H1 (cell line): ENCODE measurements at regions not wholly inside any gene's neighbourhood (a gene's known extent, or its start where the extent isn't known, plus 50 kb on each side); places are given as distances from the start of the nearest gene placed in this dataset.

Experiments
- CTCF ChIA-PET: fragments of 300-600 bp; sonication (Branson Sonifier 250); formaldehyde crosslinking; loops from one replicate; lab custom pipeline; 2021; ENCODE audit not compliant: partially characterized antibody; lab: Charles Lee
- POLR2A ChIA-PET: fragments of 300-600 bp; sonication (Branson Sonifier 250); formaldehyde crosslinking; loops from one replicate; lab custom pipeline; 2021; ENCODE audit warnings: inconsistent platforms; ENCODE audit not compliant: partially characterized antibody; lab: Charles Lee
- DNase-seq, 2 experiments: peaks; one replicate each; pipeline versions ENCODE4 v3.0.0 to v3.0.0-alpha.2; 2010 to 2022; ENCODE audit warnings: low spot score in 2 of 2, low read depth in 1 of 2, mixed read lengths in 1 of 2
- FAIRE-seq: peaks from 2 replicates; lab custom pipeline; 2011; peaks lifted over from hg19 to GRCh38; lab: Jason Lieb, UNC
- H2AFZ ChIP-seq: 2 replicates; pipeline ENCODE4 v1.8.1; 2012; ENCODE audit warnings: low read length, inconsistent platforms
- H2AK5ac ChIP-seq: 2 replicates; pipeline ENCODE4 v1.6.1; 2013; ENCODE audit warnings: low read depth, low read length
- H2BK120ac ChIP-seq: replicated peaks from 2 replicates; pipeline ENCODE3; 2013; ENCODE audit warnings: low read depth, low read length, inconsistent platforms
- H2BK12ac ChIP-seq: 2 replicates; pipeline ENCODE4 v1.6.1; 2013; ENCODE audit warnings: low read depth, low read length
- H2BK15ac ChIP-seq: 2 replicates; pipeline ENCODE4 v1.6.1; 2013; ENCODE audit warnings: low read length
- H2BK20ac ChIP-seq: 2 replicates; pipeline ENCODE4 v1.6.1; 2013; ENCODE audit warnings: low read length
- H2BK5ac ChIP-seq: 2 replicates; pipeline ENCODE4 v1.6.1; 2013; ENCODE audit warnings: low read depth, low read length
- H3K14ac ChIP-seq: 2 replicates; pipeline ENCODE4 v1.6.1; 2013; ENCODE audit warnings: inconsistent platforms; ENCODE audit not compliant: insufficient read length
- H3K18ac ChIP-seq: 2 replicates; pipeline ENCODE4 v1.6.1; 2013; ENCODE audit warnings: low read length; ENCODE audit errors: extremely low read depth
- H3K23ac ChIP-seq: 2 replicates; pipeline ENCODE4 v1.6.1; 2013; ENCODE audit warnings: inconsistent platforms; ENCODE audit not compliant: insufficient read length
- H3K23me2 ChIP-seq: 2 replicates; pipeline ENCODE4 v1.6.1; 2013; ENCODE audit warnings: low read depth, low read length
- H3K27ac ChIP-seq: 2 replicates; pipeline ENCODE4 v1.6.1; 2011; ENCODE audit warnings: low read depth, low read length, inconsistent platforms
- H3K27me3 ChIP-seq, 4 experiments: replicated peaks in 1 of 4; 1 replicate in 1 of 4; 2 replicates in 3 of 4; pipeline versions ENCODE4 v1.6.1 to v1.8.1; 2011 to 2013; ENCODE audit warnings: low read length in 3 of 4, mild to moderate bottlenecking in 3 of 4, inconsistent platforms in 2 of 4, mixed read lengths in 2 of 4, moderate library complexity in 1 of 4; ENCODE audit not compliant: control insufficient read depth in 3 of 4, insufficient read depth in 3 of 4; ENCODE audit errors: extremely low read depth in 1 of 4
- H3K36me3 ChIP-seq, 4 experiments: 2 replicates each; pipeline versions ENCODE4 v1.6.1 to v1.8.1; 2011 to 2013; ENCODE audit warnings: mild to moderate bottlenecking in 4 of 4, low read length in 3 of 4, moderate library complexity in 2 of 4, control low read depth in 1 of 4, inconsistent platforms in 1 of 4; ENCODE audit not compliant: insufficient read depth in 4 of 4, control insufficient read depth in 2 of 4
- H3K4ac ChIP-seq: replicated peaks from 2 replicates; pipeline ENCODE3; 2013; ENCODE audit warnings: low read length, low read depth, mixed read lengths, inconsistent platforms; ENCODE audit not compliant: insufficient read length
- H3K4me1 ChIP-seq, 4 experiments: replicated peaks in 1 of 4; 1 replicate in 1 of 4; 2 replicates in 3 of 4; pipeline versions ENCODE4 v1.6.1 to v1.8.1; 2011 to 2013; ENCODE audit warnings: low read length in 3 of 4, inconsistent platforms in 2 of 4, mixed read lengths in 1 of 4; ENCODE audit not compliant: insufficient read depth in 4 of 4, control insufficient read depth in 3 of 4
- H3K4me2 ChIP-seq, 2 experiments: 2 replicates each; pipeline versions ENCODE4 v1.6.1 to v1.8.1; 2011 to 2013; ENCODE audit warnings: low read depth in 2 of 2, low read length in 2 of 2, control low read depth in 1 of 2, inconsistent platforms in 1 of 2, mild to moderate bottlenecking in 1 of 2; ENCODE audit not compliant: insufficient read depth in 1 of 2
- H3K4me3 ChIP-seq, 4 experiments: fragments of 200-600, 300-600 bp in 1 of 4; sonication (generic), shearing (Covaris generic), sonication (Bioruptor Twin) in 1 of 4; 2 replicates each; pipeline versions ENCODE4 v1.5.1 to v1.8.1; 2011 to 2016; ENCODE audit warnings: low read length in 4 of 4, low read depth in 3 of 4, control low read depth in 2 of 4, inconsistent platforms in 2 of 4, mild to moderate bottlenecking in 2 of 4, mixed read lengths in 1 of 4, moderate library complexity in 1 of 4; ENCODE audit not compliant: insufficient read depth in 2 of 4; ENCODE audit errors: extremely low read depth in 1 of 4
- H3K56ac ChIP-seq: replicated peaks from 2 replicates; pipeline ENCODE3; 2013; ENCODE audit warnings: low read depth, mild to moderate bottlenecking, mixed read lengths, low read length, inconsistent platforms; ENCODE audit not compliant: insufficient read length
- H3K79me1 ChIP-seq: 2 replicates; pipeline ENCODE4 v1.6.1; 2013; ENCODE audit warnings: low read depth, low read length, control low read depth
- H3K79me2 ChIP-seq, 2 experiments: 2 replicates each; pipeline versions ENCODE4 v1.6.1 to v1.8.1; 2012 to 2013; ENCODE audit warnings: low read length in 2 of 2, mild to moderate bottlenecking in 2 of 2, inconsistent platforms in 1 of 2; ENCODE audit not compliant: insufficient read depth in 2 of 2, control insufficient read depth in 1 of 2
- H3K9ac ChIP-seq, 4 experiments: replicated peaks in 1 of 4; 1 replicate in 1 of 4; 2 replicates in 3 of 4; pipeline versions ENCODE4 v1.6.1 to v1.8.1; 2011 to 2013; ENCODE audit warnings: low read depth in 3 of 4, low read length in 3 of 4, control low read depth in 2 of 4, mild to moderate bottlenecking in 2 of 4, moderate library complexity in 2 of 4, inconsistent platforms in 1 of 4; ENCODE audit errors: extremely low read depth in 1 of 4
- H3K9me3 ChIP-seq, 2 experiments: 2 replicates each; pipeline versions ENCODE4 v1.6.1 to v1.8.1; 2012 to 2013; ENCODE audit warnings: mild to moderate bottlenecking in 2 of 2, moderate library complexity in 2 of 2, control low read depth in 1 of 2, inconsistent platforms in 1 of 2, low read depth in 1 of 2, low read length in 1 of 2, mixed read lengths in 1 of 2; ENCODE audit not compliant: insufficient read depth in 2 of 2
- H4K20me1 ChIP-seq, 2 experiments: replicated peaks in 1 of 2; 2 replicates each; pipeline versions ENCODE3 to v1.8.1; 2011 to 2013; ENCODE audit warnings: inconsistent platforms in 2 of 2, low read length in 2 of 2, mild to moderate bottlenecking in 1 of 2; ENCODE audit not compliant: insufficient read depth in 2 of 2, control insufficient read depth in 1 of 2
- H4K5ac ChIP-seq: 2 replicates; pipeline ENCODE4 v1.6.1; 2013; ENCODE audit warnings: low read length, low read depth, mixed read lengths, inconsistent platforms; ENCODE audit not compliant: insufficient read length
- H4K8ac ChIP-seq: 2 replicates; pipeline ENCODE4 v1.8.0; 2013; ENCODE audit warnings: mild to moderate bottlenecking, moderate library complexity, low read length, inconsistent platforms; ENCODE audit not compliant: insufficient read depth; ENCODE audit errors: extremely low read depth
- H4K91ac ChIP-seq: replicated peaks from 2 replicates; pipeline ENCODE3; 2013; ENCODE audit warnings: low read length, mixed read lengths, inconsistent platforms; ENCODE audit not compliant: insufficient read length
- RXRA ChIP-seq: IDR thresholded peaks from 2 replicates; pipeline ENCODE4 v1.6.1; 2011; ENCODE audit warnings: low read depth, mild to moderate bottlenecking, low read length, moderate library complexity; ENCODE audit not compliant: insufficient read depth
- SIN3A ChIP-seq, 2 experiments: IDR thresholded peaks in 1 of 2; conservative IDR thresholded peaks in 1 of 2; 2 replicates each; pipeline ENCODE4 v1.6.1; 2011 to 2012; ENCODE audit warnings: low read length in 2 of 2, improper control_type of control experiment in 1 of 2, low read depth in 1 of 2, mild to moderate bottlenecking in 1 of 2
- WGBS, 2 experiments: shearing (Covaris generic) in 1 of 2; methylation state at CpG; one replicate each; pipeline versions ENCODE4 v1.1.6 to v1.1.7; 2013 to 2015; ENCODE audit warnings: low lambda C conversion rate in 2 of 2, mixed read lengths in 2 of 2, inconsistent platforms in 1 of 2, low coverage in 1 of 2, missing lambda C conversion rate in 1 of 2; ENCODE audit not compliant: insufficient replicate concordance in 2 of 2, insufficient coverage in 1 of 2, insufficient read length in 1 of 2; ENCODE audit errors: extremely low coverage in 1 of 2, missing lambda C conversion rate in 1 of 2; 5-methylcytosine and 5-hydroxymethylcytosine counted together

GRCh38 chr2:181189951-181190350 lies 209.5 kb downstream of the UBE2E3 start:
- no peak for FAIRE-seq

More at GRCh38 chr2:181189951-181190350, 209.5 kb downstream of the UBE2E3 start:
- Histone ChIP-seq H3K18ac (no peak overlapping the region), H4K91ac (no peak overlapping the region), H3K4me2 (no peak overlapping the region), H4K8ac (no peak overlapping the region), H3K36me3 (no peaks in the 10 kb centered on the region), H2BK12ac (no peak overlapping the region), H3K23me2 (no peaks in the 10 kb centered on the region), H3K4ac (no peak overlapping the region), H3K23ac (no peak overlapping the region), H3K79me2 (no peaks in the 10 kb centered on the region), H2AK5ac (no peak overlapping the region), H3K79me1 (no peaks in the 10 kb centered on the region), H3K56ac (no peak overlapping the region), H3K4me1 (no peaks in the 10 kb centered on the region), H3K27ac (no peak overlapping the region), H2BK120ac (no peak overlapping the region), H4K5ac (no peak overlapping the region), H2AFZ (no peak overlapping the region), H3K14ac (no peak overlapping the region), H3K27me3 (no peaks in the 10 kb centered on the region), H2BK15ac (no peak overlapping the region), H3K4me3 (no peak overlapping the region), H3K9ac (no peak overlapping the region), H3K9me3 (no peaks in the 10 kb centered on the region), H2BK5ac (no peak overlapping the region), H4K20me1 (no peaks in the 10 kb centered on the region), H2BK20ac (no peak overlapping the region)
- DNase-seq: no peak
- WGBS, 2 experiments: 71% methylated on average over 1 of the region's 1 CpG; no CpG with 5 or more reads in 1 of the 2 experiments
- TF ChIP-seq RXRA (no peak), SIN3A (conservative IDR thresholded peaks at IDR 0.05 in 1 of 2, IDR thresholded peaks at IDR 0.05 in 1 of 2; ENCODE audit: low read depth in 1 of 2, low read length in 2 of 2) (no peak)
- ChIA-PET CTCF (interaction anchor here (1.3 to 8.1 kb wide), 2 partner anchors 11 to 45 kb away, joined by 4 to 48 read pairs; no protein-coding TSS in a partner anchor), POLR2A (no interaction called here)
